GM23248 (cell line): ENCODE measurements at regions not wholly inside any gene's neighbourhood (a gene's known extent, or its start where the extent isn't known, plus 50 kb on each side); places are given as distances from the start of the nearest gene placed in this dataset.

Source experiments
- DNase-seq: peaks from one replicate; pipeline ENCODE4 v3.0.0-alpha.2; 2015
- H2AFZ ChIP-seq: fragments of 200-600 bp; sonication (generic); 2 replicates; pipeline ENCODE4 v1.6.1; 2016; ENCODE audit warnings: antibody characterized with exemption
- H3F3A ChIP-seq: fragments of 200-600 bp; sonication (generic); 2 replicates; pipeline ENCODE4 v1.6.1; 2016; ENCODE audit warnings: mild to moderate bottlenecking, antibody characterized with exemption, mixed run types; ENCODE audit not compliant: insufficient read depth
- H3K27ac ChIP-seq: fragments of 200-600 bp; sonication (generic); 2 replicates; pipeline ENCODE4 v1.5.1; 2016; ENCODE audit warnings: mild to moderate bottlenecking
- H3K27me3 ChIP-seq: fragments of 200-600 bp; sonication (generic); replicated peaks from 2 replicates; pipeline ENCODE4 v1.6.1; 2016; ENCODE audit warnings: mild to moderate bottlenecking; ENCODE audit not compliant: insufficient read depth
- H3K36me3 ChIP-seq: fragments of 200-600 bp; sonication (generic); 2 replicates; pipeline ENCODE4 v1.6.1; 2016; ENCODE audit warnings: low read depth, mild to moderate bottlenecking
- H3K4me1 ChIP-seq: fragments of 200-600 bp; sonication (generic); 2 replicates; pipeline ENCODE4 v1.6.1; 2016; ENCODE audit warnings: mild to moderate bottlenecking; ENCODE audit not compliant: insufficient read depth
- H3K4me2 ChIP-seq: fragments of 200-600 bp; sonication (generic); one replicate; pipeline ENCODE4 v1.6.1; 2016; ENCODE audit warnings: mild to moderate bottlenecking; ENCODE audit not compliant: unreplicated experiment
- H3K4me3 ChIP-seq: fragments of 200-600 bp; sonication (generic); 2 replicates; pipeline ENCODE4 v1.5.1; 2016; ENCODE audit warnings: mild to moderate bottlenecking
- H3K79me2 ChIP-seq: fragments of 200-600 bp; sonication (generic); 2 replicates; pipeline ENCODE4 v1.6.1; 2016; ENCODE audit warnings: mild to moderate bottlenecking; ENCODE audit not compliant: insufficient read depth
- H3K9ac ChIP-seq: fragments of 200-600 bp; sonication (generic); 2 replicates; pipeline ENCODE4 v1.6.1; 2016; ENCODE audit warnings: mild to moderate bottlenecking
- H3K9me2 ChIP-seq: fragments of 200-600 bp; sonication (generic); 2 replicates; pipeline ENCODE4 v1.6.1; 2016; ENCODE audit warnings: mixed run types, mild to moderate bottlenecking, moderate library complexity; ENCODE audit not compliant: insufficient read depth
- H3K9me3 ChIP-seq: fragments of 200-600 bp; sonication (generic); one replicate; pipeline ENCODE4 v1.6.1; 2017; ENCODE audit warnings: low read depth
- H4K20me1 ChIP-seq: fragments of 200-600 bp; sonication (generic); 2 replicates; pipeline ENCODE4 v1.6.0; 2016; ENCODE audit not compliant: insufficient read depth
- EZH2 ChIP-seq: fragments of 200-600 bp; sonication (generic); IDR thresholded peaks from 2 replicates; pipeline ENCODE4 v1.6.1; 2018; ENCODE audit warnings: antibody characterized with exemption, mild to moderate bottlenecking; ENCODE audit not compliant: insufficient read depth, poor library complexity, severe bottlenecking
- EZH2phosphoT487 ChIP-seq: fragments of 200-600 bp; sonication (generic); IDR thresholded peaks from 2 replicates; pipeline ENCODE4 v1.6.1; 2018; ENCODE audit warnings: antibody characterized with exemption, moderate library complexity, mild to moderate bottlenecking, low read depth; ENCODE audit not compliant: insufficient read depth
- WGBS, 2 experiments: methylation state at CpG; one replicate each; pipeline ENCODE4 v1.1.6; 2015 to 2017; ENCODE audit warnings: low lambda C conversion rate in 2 of 2, low coverage in 1 of 2; ENCODE audit errors: missing lambda C conversion rate in 2 of 2; 5-methylcytosine and 5-hydroxymethylcytosine counted together
- in situ Hi-C: fragments of 300-500 bp; cut with MboI; formaldehyde crosslinking; loops from 2 replicates; pipeline ENCODE4 v1.15.0; 2020

- H3K4me1 ChIP-seq, result no peaks in the 10 kb centered on the region
- H3K4me3 ChIP-seq, result no peak overlapping the region
- no peak for DNase-seq
- H3K9ac ChIP-seq, result no peak overlapping the region
- H3K9me3 ChIP-seq, result no peaks in the 10 kb centered on the region
- no peak overlapping the region for H3K27ac ChIP-seq
- no peaks in the 10 kb centered on the region for H4K20me1 ChIP-seq
- H3K9me2 ChIP-seq, result no peaks in the 10 kb centered on the region
- no peak overlapping the region for H3K4me2 ChIP-seq
- TF ChIP-seq EZH2 (no peak), EZH2phosphoT487 (no peak)
- H3F3A ChIP-seq, result no peaks in the 10 kb centered on the region
- H3K36me3 ChIP-seq, result no peaks in the 10 kb centered on the region
- no peaks in the 10 kb centered on the region for H3K27me3 ChIP-seq
- H3K79me2 ChIP-seq, result no peaks in the 10 kb centered on the region
- in situ Hi-C loops, result no loop called here
- WGBS, 2 experiments, result 0% methylated on average over 1 of the region's 1 CpG
- no peak overlapping the region for H2AFZ ChIP-seq
These were observed 930.7 kb downstream of the ZPLD1 start for GRCh38 chr3:103365467-103365866.

- DNase-seq, result no peak
These were observed 932.7 kb downstream of the ZPLD1 start for GRCh38 chr3:103367481-103367880.

GRCh38 chr3:103371411-103371810 lies 936.6 kb downstream of the ZPLD1 start:
- DNase-seq, result no peak
- H3F3A ChIP-seq, result no peaks in the 10 kb centered on the region
- no peak overlapping the region for H3K27ac ChIP-seq
- H3K79me2 ChIP-seq, result no peaks in the 10 kb centered on the region
- no peaks in the 10 kb centered on the region for H3K36me3 ChIP-seq
- no peak overlapping the region for H3K4me3 ChIP-seq
- no peaks in the 10 kb centered on the region for H3K4me1 ChIP-seq
- H3K9me2 ChIP-seq, result no peaks in the 10 kb centered on the region
- H2AFZ ChIP-seq, result no peak overlapping the region
- WGBS, 2 experiments, result 28 to 36% methylated on average over 1 of the region's 1 CpG
- H3K9ac ChIP-seq, result no peak overlapping the region
- H3K27me3 ChIP-seq, result no peaks in the 10 kb centered on the region
- TF ChIP-seq EZH2phosphoT487 (no peak), EZH2 (no peak)
- H3K9me3 ChIP-seq, result no peaks in the 10 kb centered on the region
- in situ Hi-C loops, result no loop called here
- no peaks in the 10 kb centered on the region for H4K20me1 ChIP-seq
- no peak overlapping the region for H3K4me2 ChIP-seq

More at GRCh38 chr3:103367481-103367880, 932.7 kb downstream of the ZPLD1 start:
- no peaks in the 10 kb centered on the region for H4K20me1 ChIP-seq
- no peaks in the 10 kb centered on the region for H3K4me1 ChIP-seq
- 19 to 23% methylated on average over 3 of the region's 3 CpGs for WGBS, 2 experiments
- H3K27ac ChIP-seq, result no peak overlapping the region
- H3F3A ChIP-seq, result no peaks in the 10 kb centered on the region
- TF ChIP-seq EZH2phosphoT487 (no peak), EZH2 (no peak)
- H3K4me2 ChIP-seq, result no peak overlapping the region
- no peak overlapping the region for H3K9ac ChIP-seq
- no peaks in the 10 kb centered on the region for H3K9me2 ChIP-seq
- H3K4me3 ChIP-seq, result no peak overlapping the region
- H3K79me2 ChIP-seq, result no peaks in the 10 kb centered on the region
- no peak overlapping the region for H2AFZ ChIP-seq
- in situ Hi-C loops, result no loop called here
- H3K27me3 ChIP-seq, result no peaks in the 10 kb centered on the region
- H3K9me3 ChIP-seq, result no peaks in the 10 kb centered on the region
- H3K36me3 ChIP-seq, result no peaks in the 10 kb centered on the region

GRCh38 chr3:103372031-103372430 lies 937.2 kb downstream of the ZPLD1 start:
- Histone ChIP-seq H3K27ac (no peak overlapping the region), H3F3A (no peaks in the 10 kb centered on the region), H3K9me2 (no peaks in the 10 kb centered on the region), H3K9ac (no peak overlapping the region), H3K79me2 (no peaks in the 10 kb centered on the region), H3K4me1 (no peaks in the 10 kb centered on the region), H3K4me3 (no peak overlapping the region), H3K27me3 (no peaks in the 10 kb centered on the region), H3K36me3 (no peaks in the 10 kb centered on the region), H2AFZ (no peak overlapping the region), H3K9me3 (no peaks in the 10 kb centered on the region), H3K4me2 (no peak overlapping the region), H4K20me1 (no peaks in the 10 kb centered on the region)
- in situ Hi-C loops, result no loop called here
- TF ChIP-seq EZH2phosphoT487, result no peak
- TF ChIP-seq EZH2, result no peak
- no peak for DNase-seq
- 4% methylated on average over 3 of the region's 3 CpGs for WGBS, 2 experiments

- H4K20me1 ChIP-seq, result no peaks in the 10 kb centered on the region
- H3K9me2 ChIP-seq, result no peaks in the 10 kb centered on the region
- no peak overlapping the region for H3K4me2 ChIP-seq
- no peak overlapping the region for H3K27ac ChIP-seq
- no peak for DNase-seq
- no peak for TF ChIP-seq EZH2
- TF ChIP-seq EZH2phosphoT487, result no peak
- H3K36me3 ChIP-seq, result no peaks in the 10 kb centered on the region
- no peaks in the 10 kb centered on the region for H3K79me2 ChIP-seq
- no peaks in the 10 kb centered on the region for H3K4me1 ChIP-seq
- no peak overlapping the region for H3K4me3 ChIP-seq
- H3K27me3 ChIP-seq, result no peaks in the 10 kb centered on the region
- no peak overlapping the region for H3K9ac ChIP-seq
- H2AFZ ChIP-seq, result no peak overlapping the region
- in situ Hi-C loops, result no loop called here
- H3F3A ChIP-seq, result no peaks in the 10 kb centered on the region
- H3K9me3 ChIP-seq, result no peaks in the 10 kb centered on the region
These were observed 945.6 kb downstream of the ZPLD1 start for GRCh38 chr3:103380391-103380790.
